WTC11 (cell line): ENCODE measurements at regions not wholly inside any gene's neighbourhood (a gene's known extent, or its start where the extent isn't known, plus 50 kb on each side); places are given as distances from the start of the nearest gene placed in this dataset.

Source experiments
- ATAC-seq: fragments of 200-7000 bp; cut with Tn5 transposase; 2 replicates; pipeline ENCODE4 v1.10.0; 2021; ENCODE audit warnings: mild to moderate bottlenecking, moderate library complexity
- CTCF ChIA-PET: fragments of 300-600 bp; sonication (Branson Sonifier 250); formaldehyde crosslinking; loops from one replicate; lab custom pipeline; 2021; ENCODE audit warnings: antibody characterized with exemption; lab: Charles Lee
- POLR2A ChIA-PET: fragments of 350-600 bp; sonication (Branson Sonifier 250); formaldehyde crosslinking; loops from one replicate; lab custom pipeline; 2021; ENCODE audit warnings: antibody characterized with exemption; lab: Charles Lee
- DNase-seq: peaks from one replicate; pipeline ENCODE4 v3.0.0; 2021; ENCODE audit warnings: low spot score
- H3K27ac Mint-ChIP-seq: 2 replicates; pipeline ENCODE4 v1.8.0; 2021; ENCODE audit warnings: mixed read lengths
- H3K27me3 Mint-ChIP-seq: 2 replicates; pipeline ENCODE4 v1.8.0; 2021; ENCODE audit warnings: low read depth, mild to moderate bottlenecking, moderate library complexity, mixed read lengths
- H3K36me3 Mint-ChIP-seq: 2 replicates; pipeline ENCODE4 v1.8.0; 2021; ENCODE audit warnings: mixed read lengths
- H3K4me1 Mint-ChIP-seq: 2 replicates; pipeline ENCODE4 v1.8.0; 2022; ENCODE audit warnings: mixed read lengths
- H3K4me3 Mint-ChIP-seq: 2 replicates; pipeline ENCODE4 v1.8.0; 2021; ENCODE audit warnings: mild to moderate bottlenecking, moderate library complexity, mixed read lengths
- H3K9me3 Mint-ChIP-seq: 2 replicates; pipeline ENCODE4 v1.8.0; 2021; ENCODE audit warnings: mixed read lengths
- CBFB ChIP-seq: sonication (generic); formaldehyde crosslinking; IDR thresholded peaks from 2 replicates; pipeline ENCODE4 v1.8.1; 2022; ENCODE audit warnings: mild to moderate bottlenecking, low read depth, missing genetic modification reagents
- CDX4 ChIP-seq: fragments of 250-450 bp; sonication (Bioruptor Pico); IDR thresholded peaks from 2 replicates; pipeline ENCODE4 v1.9.0; 2021; ENCODE audit warnings: moderate library complexity, mild to moderate bottlenecking, inconsistent platforms, borderline replicate concordance
- CTCF ChIP-seq: fragments of 200-600 bp; IDR thresholded peaks from 2 replicates; pipeline ENCODE4 v1.8.0; 2022; ENCODE audit warnings: antibody characterized with exemption
- E2F4 ChIP-seq: sonication (generic); formaldehyde crosslinking; IDR thresholded peaks from 2 replicates; pipeline ENCODE4 v1.8.1; 2022; ENCODE audit warnings: low read depth, mild to moderate bottlenecking, moderate library complexity, missing genetic modification reagents, borderline replicate concordance
- GABPB1 ChIP-seq: sonication (generic); formaldehyde crosslinking; IDR thresholded peaks from 2 replicates; pipeline ENCODE4 v1.8.1; 2023; ENCODE audit warnings: mild to moderate bottlenecking, missing genetic modification reagents
- GRHL2 ChIP-seq: fragments of 250-450 bp; sonication (Bioruptor Pico); IDR thresholded peaks from 2 replicates; pipeline ENCODE4 v1.8.0; 2022; ENCODE audit warnings: mild to moderate bottlenecking, moderate library complexity; ENCODE audit not compliant: insufficient replicate concordance, severe bottlenecking
- HMGXB4 ChIP-seq: sonication (generic); formaldehyde crosslinking; IDR thresholded peaks from 2 replicates; pipeline ENCODE4 v1.8.1; 2023; ENCODE audit warnings: mild to moderate bottlenecking, moderate library complexity, missing genetic modification reagents
- NFYB ChIP-seq: sonication (generic); formaldehyde crosslinking; conservative IDR thresholded peaks from 2 replicates; pipeline ENCODE4 v1.8.0; 2022; ENCODE audit warnings: low read depth, missing genetic modification reagents
- NR1H2 ChIP-seq: sonication (generic); formaldehyde crosslinking; IDR thresholded peaks from 2 replicates; pipeline ENCODE4 v1.9.0; 2021; ENCODE audit warnings: mild to moderate bottlenecking, moderate library complexity, missing genetic modification reagents
- SMAD3 ChIP-seq: sonication (generic); formaldehyde crosslinking; IDR thresholded peaks from 2 replicates; pipeline ENCODE4 v1.8.0; 2022; ENCODE audit warnings: missing genetic modification reagents, mild to moderate bottlenecking, borderline replicate concordance
- USF1 ChIP-seq: sonication (generic); formaldehyde crosslinking; IDR thresholded peaks from 2 replicates; pipeline ENCODE4 v1.8.0; 2022; ENCODE audit warnings: mild to moderate bottlenecking, missing genetic modification reagents
- ZNF263 ChIP-seq: sonication (generic); formaldehyde crosslinking; IDR thresholded peaks from 2 replicates; pipeline ENCODE4 v1.8.1; 2022; ENCODE audit warnings: low read depth, mild to moderate bottlenecking, moderate library complexity, missing genetic modification reagents
- ZNF423 ChIP-seq: fragments of 250-450 bp; sonication (Bioruptor Pico); IDR thresholded peaks from 2 replicates; pipeline ENCODE4 v2.1.2; 2022; ENCODE audit warnings: mild to moderate bottlenecking, moderate library complexity
- ZNF512 ChIP-seq: sonication (generic); formaldehyde crosslinking; IDR thresholded peaks from 2 replicates; pipeline ENCODE4 v1.8.1; 2022; ENCODE audit warnings: missing genetic modification reagents, borderline replicate concordance
- ZNF532 ChIP-seq: fragments of 250-450 bp; sonication (Bioruptor Pico); IDR thresholded peaks from 2 replicates; pipeline ENCODE4 v1.9.0; 2021; ENCODE audit warnings: mild to moderate bottlenecking, borderline replicate concordance

- ChIA-PET POLR2A (no interaction called here), CTCF (interaction anchor here (2.9 kb wide), 1 partner anchor 12 kb away, joined by 8 read pairs; no protein-coding TSS in a partner anchor)
- ATAC-seq (no peak), DNase-seq (no peak)
- Mint-ChIP-seq H3K27ac (no peak overlapping the region), H3K4me1 (peaks cover 36% of the 10 kb centered on the region), H3K36me3 (no peaks in the 10 kb centered on the region), H3K27me3 (no peaks in the 10 kb centered on the region; the same call in 1 of the 2 replicates), H3K9me3 (peaks cover 18% of the 10 kb centered on the region), H3K4me3 (no peak overlapping the region)
- TF ChIP-seq CBFB (CRISPR knock-in tag) (no peak), CTCF (no peak), GABPB1 (CRISPR knock-in tag) (no peak), NFYB (CRISPR knock-in tag) (no peak), CDX4 (no peak), HMGXB4 (CRISPR knock-in tag) (no peak), ZNF423 (no peak)
Measured at GRCh38 chr18:37671530-37671929, 105.9 kb upstream of the CELF4 start.

GRCh38 chr18:37671119-37671518 is 105.5 kb upstream of the CELF4 start:
- ChIA-PET POLR2A (no interaction called here), CTCF (interaction anchor here (2.9 kb wide), 1 partner anchor 11 kb away, joined by 8 read pairs; no protein-coding TSS in a partner anchor)
- ATAC-seq: no peak
- H3K27ac Mint-ChIP-seq: no peak overlapping the region
- H3K9me3 Mint-ChIP-seq: peaks cover 15% of the 10 kb centered on the region
- H3K36me3 Mint-ChIP-seq: no peaks in the 10 kb centered on the region
- no peaks in the 10 kb centered on the region; the same call in 1 of the 2 replicates for H3K27me3 Mint-ChIP-seq
- DNase-seq: no peak
- no peak overlapping the region for H3K4me3 Mint-ChIP-seq
- H3K4me1 Mint-ChIP-seq: peaks cover 40% of the 10 kb centered on the region
- no peak for TF ChIP-seq NR1H2 (CRISPR knock-in tag)
- TF ChIP-seq SMAD3: no peak
- no peak for TF ChIP-seq GRHL2 (CRISPR knock-in tag)
- no peak for TF ChIP-seq HMGXB4 (CRISPR knock-in tag)
- TF ChIP-seq ZNF263 (CRISPR knock-in tag): no peak
- TF ChIP-seq ZNF532 (CRISPR knock-in tag): no peak
- no peak for TF ChIP-seq USF1 (CRISPR knock-in tag)
- no peak for TF ChIP-seq ZNF512
- TF ChIP-seq E2F4: no peak
- TF ChIP-seq, all 79 proteins: peak for 0
